Glutamatergic neuron (in vitro differentiated cells): ENCODE measurements at regions not wholly inside any gene's neighbourhood (a gene's known extent, or its start where the extent isn't known, plus 50 kb on each side); places are given as distances from the start of the nearest gene placed in this dataset.

Source experiments
- DNase-seq: peaks from one replicate; pipeline ENCODE4 v3.0.0; 2022
- H3K27ac Mint-ChIP-seq: one replicate; pipeline ENCODE4 v1.8.0; 2020; ENCODE audit warnings: mild to moderate bottlenecking, mixed read lengths, inconsistent platforms; ENCODE audit not compliant: unreplicated experiment
- H3K27me3 Mint-ChIP-seq: one replicate; pipeline ENCODE4 v1.8.0; 2020; ENCODE audit warnings: mild to moderate bottlenecking, moderate library complexity, mixed read lengths, inconsistent platforms; ENCODE audit not compliant: unreplicated experiment
- H3K36me3 Mint-ChIP-seq: one replicate; pipeline ENCODE4 v1.8.0; 2020; ENCODE audit warnings: mild to moderate bottlenecking, mixed read lengths, inconsistent platforms; ENCODE audit not compliant: unreplicated experiment
- H3K4me1 Mint-ChIP-seq: one replicate; pipeline ENCODE4 v1.8.0; 2020; ENCODE audit warnings: mild to moderate bottlenecking, low read depth, mixed read lengths, inconsistent platforms; ENCODE audit not compliant: unreplicated experiment
- H3K4me3 Mint-ChIP-seq: one replicate; pipeline ENCODE4 v1.8.0; 2020; ENCODE audit warnings: mild to moderate bottlenecking, mixed read lengths, inconsistent platforms; ENCODE audit not compliant: unreplicated experiment
- H3K9me3 Mint-ChIP-seq: one replicate; pipeline ENCODE4 v1.8.0; 2020; ENCODE audit warnings: mild to moderate bottlenecking, moderate library complexity, mixed read lengths, inconsistent platforms; ENCODE audit not compliant: unreplicated experiment
- TF ChIP-seq, protein P1 (sequence below): fragments of 200-600 bp; sonication (generic); IDR thresholded peaks from one replicate; pipeline ENCODE4 v1.5.0; 2021; ENCODE audit not compliant: partially characterized antibody, unreplicated experiment

DNA sequence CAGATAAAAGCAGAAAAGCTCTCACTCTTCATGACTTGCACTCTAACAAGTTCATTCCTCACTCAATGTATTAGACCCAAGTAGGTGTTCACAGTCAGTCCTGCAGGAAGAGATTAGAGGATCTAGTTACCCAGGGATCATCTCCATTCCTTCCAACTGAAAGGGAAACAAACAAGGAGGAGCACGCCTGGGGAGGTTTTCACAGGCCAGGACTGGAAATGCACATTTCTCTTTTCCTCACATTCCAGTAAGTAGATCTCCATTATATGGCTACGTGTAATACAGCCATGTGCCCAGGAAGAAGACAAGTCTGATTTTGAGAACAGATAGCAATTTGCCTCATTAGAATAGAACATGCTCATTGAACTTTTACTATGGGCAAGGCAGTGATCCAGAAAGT is 1132.2 kb upstream of the FAM98A start:
- DNase-seq = no peak
- H3K4me1 Mint-ChIP-seq = no peaks in the 10 kb centered on the region
- no peaks in the 10 kb centered on the region for H3K9me3 Mint-ChIP-seq
- H3K36me3 Mint-ChIP-seq = no peaks in the 10 kb centered on the region
- no peaks in the 10 kb centered on the region for H3K27me3 Mint-ChIP-seq
- TF ChIP-seq, protein P1, sequence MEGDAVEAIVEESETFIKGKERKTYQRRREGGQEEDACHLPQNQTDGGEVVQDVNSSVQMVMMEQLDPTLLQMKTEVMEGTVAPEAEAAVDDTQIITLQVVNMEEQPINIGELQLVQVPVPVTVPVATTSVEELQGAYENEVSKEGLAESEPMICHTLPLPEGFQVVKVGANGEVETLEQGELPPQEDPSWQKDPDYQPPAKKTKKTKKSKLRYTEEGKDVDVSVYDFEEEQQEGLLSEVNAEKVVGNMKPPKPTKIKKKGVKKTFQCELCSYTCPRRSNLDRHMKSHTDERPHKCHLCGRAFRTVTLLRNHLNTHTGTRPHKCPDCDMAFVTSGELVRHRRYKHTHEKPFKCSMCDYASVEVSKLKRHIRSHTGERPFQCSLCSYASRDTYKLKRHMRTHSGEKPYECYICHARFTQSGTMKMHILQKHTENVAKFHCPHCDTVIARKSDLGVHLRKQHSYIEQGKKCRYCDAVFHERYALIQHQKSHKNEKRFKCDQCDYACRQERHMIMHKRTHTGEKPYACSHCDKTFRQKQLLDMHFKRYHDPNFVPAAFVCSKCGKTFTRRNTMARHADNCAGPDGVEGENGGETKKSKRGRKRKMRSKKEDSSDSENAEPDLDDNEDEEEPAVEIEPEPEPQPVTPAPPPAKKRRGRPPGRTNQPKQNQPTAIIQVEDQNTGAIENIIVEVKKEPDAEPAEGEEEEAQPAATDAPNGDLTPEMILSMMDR = no peak
- no peak overlapping the region for H3K4me3 Mint-ChIP-seq
- no peak overlapping the region for H3K27ac Mint-ChIP-seq

DNA sequence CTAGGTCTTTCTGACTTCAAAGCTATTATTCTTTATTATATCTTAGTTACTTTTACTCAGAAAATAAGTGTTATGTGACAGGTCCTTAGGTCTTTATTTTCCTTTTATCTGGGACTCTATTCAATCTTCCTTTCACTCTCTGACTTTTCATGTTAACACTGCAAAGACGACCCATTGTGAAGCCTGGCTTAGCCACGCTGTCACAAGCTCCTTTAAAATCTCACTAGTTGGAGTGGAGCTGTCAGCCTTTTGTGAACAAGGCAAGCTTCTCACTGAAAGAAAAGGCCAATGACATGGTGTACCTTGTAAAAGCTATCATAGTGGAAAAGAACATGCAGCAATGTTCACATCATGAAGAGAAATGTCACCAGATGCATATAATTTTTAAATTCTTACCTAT is 1130.7 kb upstream of the FAM98A start:
- H3K4me3 Mint-ChIP-seq = no peak overlapping the region
- H3K4me1 Mint-ChIP-seq = no peaks in the 10 kb centered on the region
- no peaks in the 10 kb centered on the region for H3K9me3 Mint-ChIP-seq
- H3K27ac Mint-ChIP-seq = no peak overlapping the region
- H3K36me3 Mint-ChIP-seq = no peaks in the 10 kb centered on the region
- H3K27me3 Mint-ChIP-seq = no peaks in the 10 kb centered on the region
- DNase-seq = no peak
- TF ChIP-seq, protein P1 = no peak

DNA sequence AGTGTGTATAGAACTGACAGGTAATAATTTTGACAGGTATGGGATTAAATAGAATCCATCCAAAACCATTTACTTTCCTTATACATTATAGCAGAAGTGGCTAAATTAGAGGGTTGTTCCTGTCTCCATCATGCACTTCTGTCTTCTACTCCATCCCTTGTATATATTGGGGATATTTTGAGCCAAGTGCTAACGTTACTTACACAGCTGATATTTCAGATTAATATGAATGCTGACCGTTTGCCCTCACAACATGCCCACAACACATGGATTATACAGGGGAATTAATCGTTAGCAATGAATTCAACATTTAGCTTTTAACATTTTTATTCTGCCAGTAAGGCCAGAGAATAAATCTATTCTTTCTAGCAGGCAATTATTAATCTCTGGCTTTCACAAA is 1125.0 kb upstream of the FAM98A start:
- no peak for DNase-seq
- no peaks in the 10 kb centered on the region for H3K36me3 Mint-ChIP-seq
- H3K4me3 Mint-ChIP-seq = no peak overlapping the region
- H3K9me3 Mint-ChIP-seq = no peaks in the 10 kb centered on the region
- TF ChIP-seq, protein P1 = no peak
- H3K27ac Mint-ChIP-seq = no peak overlapping the region
- no peaks in the 10 kb centered on the region for H3K4me1 Mint-ChIP-seq
- H3K27me3 Mint-ChIP-seq = no peaks in the 10 kb centered on the region

DNA sequence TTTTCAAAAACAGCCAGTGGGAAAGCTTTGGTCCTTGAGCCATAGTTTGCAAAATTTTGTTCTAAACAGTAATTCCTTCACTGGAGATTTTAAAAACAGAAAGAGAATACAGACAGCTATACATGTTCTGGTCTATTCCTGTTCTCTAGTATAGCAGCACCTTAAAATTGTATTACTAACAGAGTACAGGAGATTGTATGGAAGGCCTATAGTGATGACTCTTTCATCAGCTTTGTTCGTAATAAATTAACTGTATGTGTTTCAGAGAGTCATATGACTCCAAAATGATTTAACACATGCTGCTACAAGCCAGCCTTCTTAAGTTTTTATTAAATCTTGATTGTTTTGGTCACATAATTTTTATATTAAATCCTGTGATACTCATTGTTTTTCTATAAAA is 1124.6 kb upstream of the FAM98A start:
- no peaks in the 10 kb centered on the region for H3K9me3 Mint-ChIP-seq
- no peaks in the 10 kb centered on the region for H3K4me1 Mint-ChIP-seq
- no peak overlapping the region for H3K27ac Mint-ChIP-seq
- H3K4me3 Mint-ChIP-seq = no peak overlapping the region
- TF ChIP-seq, protein P1 = no peak
- DNase-seq = no peak
- peaks cover 1% of the 10 kb centered on the region for H3K27me3 Mint-ChIP-seq
- no peaks in the 10 kb centered on the region for H3K36me3 Mint-ChIP-seq

DNA sequence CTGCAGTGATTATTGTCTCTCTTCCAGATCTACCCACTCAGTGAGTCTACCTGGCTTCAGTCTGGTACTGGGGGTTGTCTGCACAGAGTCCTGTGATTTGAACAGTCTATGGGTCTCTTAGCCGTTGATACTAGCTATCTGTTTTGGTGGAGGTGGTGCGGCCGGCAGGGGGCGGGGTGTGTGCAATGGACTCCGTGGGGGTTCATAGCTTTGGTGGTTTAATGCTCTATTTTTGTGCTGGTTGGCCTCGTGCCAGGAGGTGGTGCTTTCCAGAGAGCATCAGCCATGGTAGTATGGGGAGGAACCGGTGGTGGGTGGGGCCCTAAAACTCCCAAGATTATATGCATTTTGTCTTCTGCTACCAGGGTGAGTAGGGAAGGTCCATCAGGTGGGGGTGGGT is 1120.1 kb upstream of the FAM98A start:
- Mint-ChIP-seq H3K4me3 (no peak overlapping the region), H3K4me1 (no peaks in the 10 kb centered on the region), H3K27ac (no peak overlapping the region), H3K27me3 (peaks cover 1% of the 10 kb centered on the region), H3K9me3 (no peaks in the 10 kb centered on the region), H3K36me3 (no peaks in the 10 kb centered on the region)
- no peak for DNase-seq
- TF ChIP-seq, protein P1 = no peak
